NCI-H146 (cell line): ENCODE measurements at regions not wholly inside any gene's neighbourhood (a gene's known extent, or its start where the extent isn't known, plus 50 kb on each side); places are given as distances from the start of the nearest gene placed in this dataset.
"Not testable (repeated sequence)": the region's sequence is repeated elsewhere in the genome, so short reads cannot be mapped to it uniquely, and the experiment has no call there.

ENCODE experiments used
- DNase-seq: peaks from one replicate; lab custom pipeline; 2025; lab: John Stamatoyannopoulos, UW

DNA sequence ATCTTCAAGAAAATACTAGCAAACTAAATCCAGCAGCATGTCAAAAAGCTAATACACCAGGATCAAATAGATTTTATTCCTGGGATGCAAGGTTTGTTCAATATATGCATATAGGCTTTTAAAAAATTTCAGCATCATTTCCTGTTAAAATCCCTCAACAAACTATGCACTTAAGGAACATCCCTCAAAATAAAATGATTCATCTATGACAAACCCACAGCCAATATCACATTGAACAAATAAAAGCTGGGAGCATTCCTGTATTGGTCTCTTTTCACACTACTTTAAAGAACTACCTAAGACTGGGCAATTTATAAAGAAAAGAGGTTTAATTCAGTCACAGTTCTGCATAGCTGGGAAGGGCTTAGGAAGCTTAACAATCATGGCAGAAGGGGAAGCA is 726.7 kb downstream of the GRXCR1 start:
- no peak for DNase-seq

DNA sequence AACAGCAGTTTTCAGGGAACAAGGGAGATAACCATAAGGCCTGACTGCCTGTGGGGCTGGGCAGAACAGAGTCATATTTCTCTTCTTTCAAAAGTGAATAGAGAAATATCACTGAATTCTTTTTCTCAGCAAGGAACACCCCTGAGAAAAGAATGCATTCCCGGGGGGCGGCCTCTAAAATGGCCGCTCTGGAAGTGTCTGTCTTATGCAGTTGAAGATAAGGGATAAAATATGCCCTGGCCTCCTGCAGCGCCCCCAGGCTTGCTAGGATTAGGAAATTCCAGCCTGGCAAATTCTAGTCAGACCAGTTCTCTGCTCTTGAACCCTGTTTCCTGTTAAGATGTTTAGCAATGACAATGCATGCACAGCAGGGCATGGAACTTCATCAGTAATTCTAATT is 745.4 kb downstream of the GRXCR1 start:
- DNase-seq = not testable (repeated sequence)

DNA sequence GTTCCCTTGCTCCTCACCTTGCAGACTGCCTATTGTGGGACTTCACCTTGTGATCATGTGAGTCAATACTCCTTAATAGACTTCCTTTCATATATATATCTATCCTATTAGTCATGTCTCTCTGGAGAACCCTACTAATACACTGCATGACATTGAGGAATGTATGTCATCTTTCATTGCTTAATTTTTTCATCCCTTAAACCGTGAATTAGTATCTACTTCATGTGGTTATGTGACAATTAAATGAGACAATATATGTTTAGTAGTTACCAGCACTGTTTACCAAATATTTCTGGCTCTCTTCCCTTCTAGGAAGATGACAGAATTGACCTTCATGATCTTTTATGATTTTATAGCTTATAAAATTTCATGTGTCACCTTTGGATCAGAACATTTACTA is 759.5 kb downstream of the GRXCR1 start:
- DNase-seq = no peak

DNA sequence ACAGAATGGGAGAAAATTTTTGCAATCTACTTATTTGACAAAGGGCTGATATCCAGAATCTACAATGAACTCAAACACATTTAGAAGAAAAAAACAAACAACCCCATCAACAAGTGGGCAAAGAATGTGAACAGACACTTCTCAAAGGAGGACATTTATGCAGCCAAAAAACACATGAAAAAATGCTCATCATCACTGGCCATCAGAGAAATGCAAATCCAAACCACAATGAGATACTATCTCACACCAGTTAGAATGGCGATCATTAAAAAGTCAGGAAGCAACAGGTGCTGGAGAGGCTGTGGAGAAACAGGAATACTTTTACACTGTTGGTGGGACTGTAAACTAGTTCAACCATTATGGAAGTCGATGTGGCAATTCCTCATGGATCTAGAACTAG is 767.0 kb downstream of the GRXCR1 start:
- not testable (repeated sequence) for DNase-seq

DNA sequence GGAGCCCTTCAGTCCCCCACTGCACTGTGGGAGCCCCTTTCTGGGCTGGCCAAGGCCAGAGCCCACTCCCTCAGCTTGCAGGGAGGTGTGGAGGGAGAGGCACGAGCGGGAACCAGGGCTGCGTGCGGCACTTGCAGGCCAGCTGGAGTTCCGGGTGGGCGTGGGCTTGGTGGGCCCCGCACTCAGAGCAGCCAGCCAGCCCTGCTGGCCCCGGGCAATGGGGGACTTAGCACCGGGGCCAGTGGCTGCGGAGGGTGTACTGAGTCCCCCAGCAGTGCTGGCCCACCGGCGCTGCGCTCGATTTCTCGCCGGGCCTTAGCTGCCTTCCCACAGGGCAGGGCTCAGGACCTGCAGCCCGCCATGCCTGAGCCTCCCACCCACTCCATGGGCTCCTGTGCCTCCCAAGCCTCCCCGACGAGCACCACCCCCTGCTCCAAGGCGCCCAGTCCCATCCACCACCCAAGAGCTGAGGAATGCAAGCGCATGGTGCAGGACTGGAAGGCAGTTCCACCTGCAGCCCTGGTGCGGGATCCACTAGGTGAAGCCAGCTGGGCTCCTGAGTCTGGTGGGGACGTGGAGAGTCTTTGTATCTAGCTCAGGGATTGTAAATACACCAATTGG is 776.2 kb downstream of the KCTD8 start:
- not testable (repeated sequence) for DNase-seq

DNA sequence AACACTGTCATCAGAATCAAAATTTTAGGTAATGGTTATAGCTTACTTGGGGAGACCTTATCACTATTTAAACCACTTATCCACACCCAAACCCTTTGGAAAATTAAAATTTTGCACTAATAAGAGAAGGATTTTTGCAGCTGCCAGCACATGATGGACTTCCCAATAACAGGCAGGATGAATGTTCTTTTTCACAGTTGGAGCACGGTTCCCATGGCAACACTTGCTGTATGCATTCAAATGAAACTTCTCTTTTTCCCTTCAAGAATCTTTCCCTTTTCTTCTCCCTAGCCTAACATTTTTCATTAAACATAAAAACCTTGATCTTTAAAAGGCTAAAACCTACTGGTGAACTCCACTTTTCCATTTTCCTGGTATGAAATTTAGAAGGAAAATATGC is 768.2 kb downstream of the KCTD8 start:
- no peak for DNase-seq

DNA sequence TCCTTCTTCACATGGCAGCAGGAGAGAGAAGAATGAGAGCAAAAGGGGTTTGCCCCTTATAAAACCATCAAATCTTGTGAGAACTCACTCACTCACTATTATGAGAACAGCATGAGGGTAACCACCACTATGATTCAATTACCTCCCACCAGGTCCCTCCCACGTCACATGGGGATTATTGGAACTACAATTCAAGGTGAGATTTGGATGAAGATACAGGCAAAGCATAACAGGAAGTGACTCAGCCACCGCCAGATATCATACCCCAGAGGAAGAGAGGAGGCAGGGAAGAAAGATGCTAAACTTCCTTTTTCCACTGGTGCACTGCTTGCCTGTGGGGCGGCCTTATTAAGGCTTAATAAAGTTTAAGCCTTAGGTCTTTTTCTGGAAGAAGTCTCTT is 766.1 kb downstream of the KCTD8 start:
- DNase-seq = no peak

DNA sequence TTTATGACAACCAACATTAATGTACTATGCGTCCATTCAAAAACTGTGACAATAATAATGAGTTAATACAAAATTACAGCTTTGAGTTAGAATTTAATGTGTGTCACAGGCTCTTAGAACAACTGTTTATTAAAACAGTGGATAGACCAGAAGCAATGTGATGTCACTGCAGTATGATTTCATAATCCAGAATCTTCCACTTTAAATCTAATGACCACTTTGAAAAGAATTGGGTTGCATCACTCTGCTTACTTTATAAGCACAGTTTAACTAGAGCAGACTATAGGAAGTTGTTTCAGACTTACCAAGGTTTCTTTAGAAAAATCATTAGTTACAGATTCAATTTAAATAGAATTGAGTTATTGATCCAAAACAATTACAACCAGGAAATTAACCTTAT is 758.5 kb downstream of the KCTD8 start:
- DNase-seq = no peak

DNA sequence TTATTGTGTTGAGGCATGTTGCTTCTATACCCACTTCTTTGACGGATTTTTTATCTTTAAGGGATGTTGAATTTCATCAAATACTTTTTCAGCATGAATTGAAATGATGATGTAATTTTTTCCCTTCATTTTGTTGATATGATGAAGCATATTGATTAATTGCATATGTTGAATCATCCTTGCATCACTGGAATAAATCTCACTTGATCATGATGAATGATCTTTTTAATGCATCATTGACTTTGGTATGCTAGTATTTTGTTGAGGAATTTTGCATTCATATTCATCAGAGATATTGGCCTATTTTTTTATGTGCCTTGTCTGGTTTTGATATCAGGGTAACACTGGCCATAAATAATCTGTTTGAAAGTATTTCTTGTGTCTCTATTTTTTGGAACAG is 754.7 kb downstream of the KCTD8 start:
- DNase-seq = no peak

DNA sequence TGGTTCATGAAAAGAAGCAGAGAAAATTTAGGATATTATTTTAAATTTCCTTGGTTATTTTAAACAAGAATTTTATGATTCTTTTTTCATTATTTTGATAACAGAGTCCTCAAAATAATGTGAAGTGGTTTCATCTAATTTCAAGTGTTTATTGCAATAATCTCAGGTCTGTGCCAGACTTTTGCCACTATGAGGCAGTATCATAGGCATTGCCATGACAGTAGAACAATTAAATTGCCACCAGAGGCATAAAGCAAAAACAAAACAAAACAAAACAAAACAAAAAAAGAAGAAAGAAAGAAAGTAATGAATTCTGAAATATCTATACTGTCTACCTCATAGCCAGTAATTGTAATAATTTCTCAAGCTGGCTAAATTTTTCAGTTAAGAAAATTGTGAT is 739.2 kb downstream of the KCTD8 start:
- DNase-seq = no peak

DNA sequence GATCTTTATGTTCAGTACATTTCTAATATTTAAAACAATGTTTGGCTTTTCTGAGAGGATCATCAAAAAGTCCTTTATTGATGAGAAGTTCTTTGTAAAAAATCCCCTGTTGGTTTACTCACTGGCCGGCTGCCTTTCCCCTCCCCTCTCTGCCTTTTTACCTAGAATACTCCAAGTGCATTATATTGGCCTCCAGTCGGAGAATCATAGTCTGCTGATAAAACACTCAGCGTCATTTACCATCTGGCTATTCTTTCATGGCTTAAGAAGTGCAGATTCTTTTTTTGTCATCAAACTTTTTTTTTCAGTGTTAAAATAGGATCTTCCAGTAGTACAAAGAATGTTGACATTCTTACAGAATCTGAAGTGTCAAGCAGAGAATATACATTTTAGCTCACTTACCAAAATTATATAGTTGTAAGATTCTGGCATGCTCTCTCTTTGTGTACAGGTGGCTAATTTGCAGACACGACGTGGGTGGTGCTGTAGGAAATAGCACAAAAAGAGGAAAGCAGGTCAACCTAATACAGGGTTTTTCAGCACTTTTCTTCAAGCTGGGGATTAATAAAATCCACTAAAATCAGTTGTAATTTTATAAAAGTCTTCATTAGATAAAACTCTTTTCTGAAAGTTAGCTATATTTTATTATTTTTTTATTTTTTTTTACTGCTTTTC is 731.8 kb downstream of the KCTD8 start:
- no peak for DNase-seq

DNA sequence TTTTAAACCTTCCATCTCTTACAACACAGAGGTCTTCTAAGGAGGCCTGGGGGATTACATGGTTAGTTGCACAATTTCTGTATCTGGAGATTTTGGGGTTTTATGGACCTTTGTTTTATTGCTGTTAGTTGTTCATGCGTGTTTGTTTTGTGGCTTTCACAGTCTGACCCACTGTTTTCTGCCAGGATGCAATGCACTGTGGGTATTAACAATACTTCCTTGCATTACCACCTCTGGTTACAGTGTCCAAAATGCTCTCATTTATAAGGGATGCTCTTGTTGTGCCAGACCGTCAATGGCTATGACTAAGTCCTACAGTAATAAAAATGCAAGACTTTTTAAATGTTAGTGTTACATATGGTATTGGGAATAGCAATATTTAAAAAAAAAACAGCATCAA is 730.2 kb downstream of the KCTD8 start:
- DNase-seq = no peak

DNA sequence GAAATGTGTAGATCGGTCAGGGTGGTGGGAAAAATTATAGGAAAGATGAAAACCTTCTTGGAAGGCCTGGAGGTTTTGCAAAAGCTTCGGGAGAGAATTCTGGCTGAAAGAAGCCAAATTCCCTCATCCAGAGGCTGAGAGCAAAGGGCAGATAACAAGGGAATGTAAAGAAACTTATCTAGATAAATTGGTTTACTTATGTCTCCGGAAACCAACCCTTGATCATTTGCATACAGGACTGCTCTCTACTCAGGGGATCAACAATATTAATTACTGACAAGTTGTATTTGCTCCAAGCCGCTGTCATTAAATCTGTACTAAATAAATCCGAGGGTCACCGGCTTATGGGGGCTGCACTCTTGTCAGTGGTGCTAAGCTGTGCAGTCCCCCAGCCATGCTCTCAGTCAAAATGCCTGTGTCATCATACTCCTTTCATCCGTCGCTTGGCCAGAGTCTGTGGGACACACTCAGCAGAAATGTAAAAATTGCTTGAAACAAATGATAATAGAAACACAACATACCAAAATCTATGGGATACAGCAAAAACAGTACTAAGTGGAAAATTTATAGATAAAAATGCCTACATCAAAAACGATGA is 715.7 kb downstream of the KCTD8 start:
- no peak for DNase-seq

DNA sequence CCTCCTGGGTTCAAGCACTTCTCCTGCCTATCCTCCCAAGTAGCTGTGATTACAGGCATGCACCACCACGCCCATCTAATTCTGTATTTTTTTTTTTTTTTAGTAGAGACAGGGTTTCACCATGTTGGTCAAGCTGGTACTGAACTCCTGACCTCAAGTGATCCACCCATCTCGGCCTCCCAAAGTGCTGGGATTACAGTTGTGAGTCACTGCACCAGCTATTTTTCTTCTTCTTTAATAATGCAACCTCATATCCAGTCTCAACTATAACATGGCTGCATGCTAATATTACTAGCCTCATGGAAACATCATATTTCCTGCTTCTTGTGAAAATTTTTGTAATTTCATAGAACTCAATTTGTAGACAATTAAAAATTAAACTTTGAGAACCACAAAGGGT is 706.5 kb downstream of the KCTD8 start:
- no peak for DNase-seq

DNA sequence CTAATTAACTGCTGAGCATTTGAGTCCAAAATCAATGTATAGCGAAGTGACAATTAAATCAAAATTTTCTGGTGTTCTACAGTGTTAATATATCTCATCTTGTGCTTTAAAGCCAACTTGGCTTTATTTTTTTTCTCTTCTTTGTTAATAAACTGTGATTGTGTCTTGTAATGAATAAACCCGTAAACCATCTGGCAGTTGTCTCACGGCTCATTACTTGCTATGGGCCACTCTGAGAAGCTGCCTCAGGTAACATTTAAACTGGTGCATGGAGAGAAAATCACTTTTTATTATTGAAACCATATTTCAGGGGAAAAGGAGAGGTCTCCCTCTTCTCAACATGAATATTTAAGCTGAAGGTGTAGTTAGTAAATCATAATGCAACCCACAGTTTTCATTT is 694.0 kb downstream of the KCTD8 start:
- DNase-seq = no peak

DNA sequence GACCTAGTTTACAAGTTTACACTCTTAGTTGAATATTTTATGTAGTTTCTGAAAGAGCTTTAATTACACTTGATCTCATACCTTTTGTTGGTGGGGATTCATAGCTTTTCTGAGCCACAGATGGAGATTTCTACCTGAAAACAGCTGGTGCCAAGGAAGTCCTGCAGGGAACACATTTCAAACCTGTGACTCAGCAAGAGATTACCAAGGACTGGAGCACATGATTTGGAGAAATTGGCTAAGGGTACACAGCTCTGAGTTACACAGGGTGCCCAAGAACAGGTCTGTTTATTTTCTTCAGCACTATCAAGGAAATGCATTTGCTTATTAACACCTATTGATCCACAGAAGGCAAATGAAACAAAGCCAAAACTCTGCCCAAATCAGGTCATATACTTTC is 691.5 kb downstream of the KCTD8 start:
- peak; percentile 4 for DNase-seq

DNA sequence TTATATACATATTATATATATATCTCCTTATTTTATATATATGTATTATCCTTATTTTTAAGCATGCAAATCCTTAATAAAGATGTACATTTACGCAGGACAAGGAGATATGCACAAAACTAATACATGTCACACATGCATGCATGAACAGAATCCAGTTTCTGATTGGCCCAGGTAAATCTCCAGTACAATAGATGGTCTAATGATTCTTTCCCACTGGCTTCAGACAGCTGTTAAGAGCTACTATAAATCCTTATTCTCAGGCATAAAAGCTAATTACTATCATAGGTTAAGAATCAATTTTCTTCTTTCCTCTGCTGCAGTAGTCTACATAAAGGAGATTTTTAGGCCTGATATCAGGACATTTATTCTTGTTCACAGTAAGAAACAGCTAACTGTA is 689.8 kb downstream of the KCTD8 start:
- DNase-seq = no peak

DNA sequence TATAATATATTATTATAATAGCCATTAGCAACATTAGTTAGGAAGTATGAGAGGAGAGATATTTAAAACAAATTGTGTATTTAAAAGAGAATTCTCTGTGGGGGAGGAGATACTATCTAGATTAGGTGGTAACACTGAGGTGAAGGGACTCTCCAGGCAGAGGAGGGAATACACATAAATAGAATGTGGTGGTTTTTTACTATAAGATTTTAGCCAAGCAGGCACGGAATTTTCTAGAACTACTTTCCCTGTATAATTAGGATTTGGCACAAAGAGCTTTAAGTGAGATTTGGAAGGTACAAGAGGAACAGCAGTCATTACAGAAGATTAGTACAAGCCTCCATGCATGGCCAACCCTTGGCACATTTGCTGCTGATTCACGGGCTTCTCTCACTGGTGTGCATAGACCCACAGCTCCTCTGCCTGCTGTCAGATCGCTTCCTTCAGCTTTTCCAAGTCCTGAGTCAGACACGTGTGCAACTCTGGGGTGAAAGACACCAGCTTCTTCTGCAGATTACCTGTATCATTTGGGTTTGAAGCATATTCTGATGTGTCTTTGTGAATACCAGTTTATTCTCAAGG is 685.5 kb downstream of the KCTD8 start:
- no peak for DNase-seq

DNA sequence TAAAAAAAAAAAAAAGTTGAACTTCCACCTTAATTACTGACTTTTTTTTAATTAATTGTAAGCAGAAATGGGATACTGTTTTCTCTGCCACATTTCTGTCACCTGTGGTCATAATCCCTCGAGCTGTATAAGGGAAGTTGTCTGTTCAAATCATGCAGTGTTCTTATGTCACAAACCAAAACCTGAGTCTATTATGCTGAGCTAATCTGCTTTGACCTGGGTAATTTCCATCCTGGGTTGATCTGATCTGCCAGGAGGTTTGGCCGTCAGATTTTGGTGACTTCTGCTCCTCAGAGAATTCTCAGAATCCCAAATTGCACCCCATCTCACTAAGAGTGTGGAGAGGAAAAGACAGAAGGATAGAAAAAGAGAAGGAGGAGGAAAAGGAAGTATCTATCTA is 683.1 kb downstream of the KCTD8 start:
- no peak for DNase-seq

DNA sequence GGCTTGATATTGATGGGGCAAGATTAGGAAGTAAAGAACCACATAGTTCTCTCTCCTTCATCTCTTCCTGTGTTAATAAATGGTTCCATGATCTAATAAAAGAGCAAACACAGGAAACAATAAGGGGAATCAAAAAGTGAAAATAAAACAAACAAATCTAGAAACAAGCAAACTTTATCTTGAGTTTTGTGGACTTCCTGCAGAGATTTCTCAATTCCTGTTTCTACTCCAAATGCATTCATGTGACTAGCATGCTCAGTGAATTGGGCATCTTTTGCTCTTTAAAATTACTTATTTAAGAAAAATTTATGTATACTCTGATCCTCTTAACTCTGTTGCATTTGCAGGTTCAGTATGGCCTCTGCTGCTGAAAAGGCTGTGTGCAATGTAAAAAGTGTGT is 682.0 kb downstream of the KCTD8 start:
- no peak for DNase-seq

DNA sequence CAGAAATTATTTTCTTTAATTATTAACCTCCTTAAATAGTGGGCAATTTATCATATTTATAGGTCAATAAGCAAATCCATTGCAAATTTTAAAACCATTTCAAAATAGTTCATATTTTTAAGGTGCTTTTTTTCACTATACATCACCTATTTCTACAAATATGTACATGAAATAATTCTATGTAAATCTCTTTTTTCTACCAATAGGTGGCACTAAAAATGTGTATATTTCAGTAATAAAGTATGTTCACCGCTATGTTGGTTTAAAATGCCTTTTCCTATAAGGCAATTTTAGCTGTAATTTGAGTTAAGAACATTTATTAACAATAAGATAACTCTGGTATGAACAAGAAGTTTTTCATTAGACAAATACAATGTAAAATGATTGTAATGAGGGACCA is 672.2 kb downstream of the KCTD8 start:
- DNase-seq = peak; percentile 9

DNA sequence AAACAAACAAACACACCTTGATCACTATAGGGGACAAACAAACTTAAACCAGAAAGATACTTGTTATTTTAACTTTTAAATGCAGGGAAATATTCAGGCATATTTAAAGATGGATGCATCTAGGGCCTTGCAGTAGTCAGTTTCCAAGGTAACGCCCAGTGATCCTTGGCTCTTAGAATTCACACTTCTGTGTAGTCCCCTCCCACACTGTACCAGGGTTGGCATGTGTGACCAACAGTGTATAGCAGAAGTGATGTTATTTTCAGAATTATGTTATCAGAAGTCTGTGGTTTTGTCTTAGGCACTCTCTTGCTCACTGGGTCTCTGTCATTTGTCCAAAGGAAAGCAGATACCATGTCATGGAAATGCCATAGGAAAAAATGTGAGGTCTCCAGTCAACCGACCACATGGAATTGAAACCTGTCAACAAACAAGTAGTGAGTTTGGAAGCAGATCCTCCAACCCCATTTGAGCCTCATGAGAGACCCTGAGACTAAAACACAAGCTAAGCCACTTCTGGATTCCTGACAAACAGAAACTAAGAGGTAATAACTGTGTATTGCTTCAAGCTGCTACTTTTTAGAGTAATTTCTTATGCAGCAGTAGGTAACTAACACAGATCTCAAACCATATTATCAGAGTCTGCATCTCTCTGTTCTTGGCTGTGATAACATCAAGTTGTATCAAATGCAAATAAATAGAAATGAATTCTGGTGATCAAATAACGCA is 670.3 kb downstream of the KCTD8 start:
- no peak for DNase-seq

DNA sequence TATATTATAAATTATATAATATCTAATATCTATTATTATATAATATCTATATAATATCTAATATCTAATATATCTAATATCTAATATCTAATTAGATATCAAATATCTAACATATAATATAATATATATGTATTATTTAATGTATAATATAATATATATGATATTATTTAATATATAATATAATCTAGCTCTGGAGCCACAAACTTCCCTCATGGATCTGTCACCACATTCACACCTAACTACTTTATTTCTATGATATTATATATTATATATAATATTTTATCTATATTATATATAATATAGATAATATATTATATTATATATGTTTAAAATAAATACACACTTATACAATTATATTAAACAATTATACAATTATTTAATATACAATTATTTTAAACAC is 667.5 kb downstream of the KCTD8 start:
- DNase-seq = no peak
